ENCODE measurements at regions not wholly inside any gene's neighbourhood (a gene's known extent, or its start where the extent isn't known, plus 50 kb on each side); places are given as distances from the start of the nearest gene placed in this dataset.

- Histone ChIP-seq H4K20me1 (ENCODE audit: insufficient read depth, low read length) (no peaks in the 10 kb centered on the region), H3K27ac (ENCODE audit: low read length) (no peak overlapping the region)
Measured at GRCh38 chr2:191552066-191552465, 125.9 kb upstream of the NABP1 start.

GRCh38 chr2:191554240-191554639, 123.7 kb upstream of the NABP1 start:
- Histone ChIP-seq H3K27me3 (ENCODE audit: low read depth, low read length) (peaks cover 33% of the 10 kb centered on the region), H3K27ac (ENCODE audit: low read length) (no peak overlapping the region), H3K9me3 (ENCODE audit: insufficient read depth, low read length) (no peaks in the 10 kb centered on the region), H3K4me3 (ENCODE audit: low read length) (no peak overlapping the region), H3K36me3 (replicated peaks; ENCODE audit: low read depth, low read length) (no peaks in the 10 kb centered on the region), H2AFZ (ENCODE audit: low read depth, low read length) (0 out of 2 replicates have a peak overlapping the region, but pooled peaks have one; percentile 76), H3K79me2 (ENCODE audit: low read length) (no peaks in the 10 kb centered on the region), H3K4me2 (ENCODE audit: low read length) (peak overlapping the region; percentile 59; the same call in 1 of the 2 replicates), H3K9ac (ENCODE audit: low read length) (no peak overlapping the region), H3K4me1 (ENCODE audit: low read length) (peaks cover 5% of the 10 kb centered on the region; the same call in 1 of the 2 replicates), H4K20me1 (ENCODE audit: insufficient read depth, low read length) (no peaks in the 10 kb centered on the region)
- TF ChIP-seq CTCF (IDR thresholded peaks at IDR 0.05; ENCODE audit: low read depth, low read length) (0 out of 2 replicates have a peak, but pooled peaks have one; percentile 4), EZH2phosphoT487 (IDR thresholded peaks at IDR 0.05; ENCODE audit: low read depth) (no peak)

More at GRCh38 chr2:191552066-191552465, 125.9 kb upstream of the NABP1 start:
- Histone ChIP-seq H3K36me3 (replicated peaks; ENCODE audit: low read depth, low read length) (no peaks in the 10 kb centered on the region), H3K4me2 (ENCODE audit: low read length) (no peak overlapping the region), H2AFZ (ENCODE audit: low read depth, low read length) (no peak overlapping the region), H3K9ac (ENCODE audit: low read length) (no peak overlapping the region), H3K9me3 (ENCODE audit: insufficient read depth, low read length) (no peaks in the 10 kb centered on the region), H3K4me1 (ENCODE audit: low read length) (peaks cover 5% of the 10 kb centered on the region; the same call in 1 of the 2 replicates), H3K27me3 (ENCODE audit: low read depth, low read length) (peaks cover 33% of the 10 kb centered on the region), H3K4me3 (ENCODE audit: low read length) (no peak overlapping the region), H3K79me2 (ENCODE audit: low read length) (no peaks in the 10 kb centered on the region)
- TF ChIP-seq CTCF (IDR thresholded peaks at IDR 0.05; ENCODE audit: low read depth, low read length) (no peak), EZH2phosphoT487 (IDR thresholded peaks at IDR 0.05; ENCODE audit: low read depth) (no peak)

GRCh38 chr2:191555092-191555742, 122.7 kb upstream of the NABP1 start:
- peaks cover 5% of the 10 kb centered on the region; the same call in 1 of the 2 replicates for H3K4me1 ChIP-seq (ENCODE audit: low read length)
- H4K20me1 ChIP-seq (ENCODE audit: insufficient read depth, low read length), result no peaks in the 10 kb centered on the region
- TF ChIP-seq CTCF (IDR thresholded peaks at IDR 0.05; ENCODE audit: low read depth, low read length) (peak; percentile 79), EZH2phosphoT487 (IDR thresholded peaks at IDR 0.05; ENCODE audit: low read depth) (no peak)
- H3K79me2 ChIP-seq (ENCODE audit: low read length), result no peaks in the 10 kb centered on the region
- peak overlapping the region; percentile 76 for H2AFZ ChIP-seq (ENCODE audit: low read depth, low read length)
- no peaks in the 10 kb centered on the region for H3K36me3 ChIP-seq (replicated peaks; ENCODE audit: low read depth, low read length)
- peak overlapping the region; percentile 59 for H3K4me2 ChIP-seq (ENCODE audit: low read length)
- H3K27ac ChIP-seq (ENCODE audit: low read length), result no peak overlapping the region
- H3K27me3 ChIP-seq (ENCODE audit: low read depth, low read length), result peaks cover 33% of the 10 kb centered on the region
- H3K9me3 ChIP-seq (ENCODE audit: insufficient read depth, low read length), result no peaks in the 10 kb centered on the region
- H3K9ac ChIP-seq (ENCODE audit: low read length), result peak overlapping the region; percentile 27; the same call in 1 of the 2 replicates
- H3K4me3 ChIP-seq (ENCODE audit: low read length), result peak overlapping the region; percentile 60

GRCh38 chr2:191556463-191556862, 121.5 kb upstream of the NABP1 start:
- no peak overlapping the region for H3K9ac ChIP-seq (ENCODE audit: low read length)
- peaks cover 5% of the 10 kb centered on the region; the same call in 1 of the 2 replicates for H3K4me1 ChIP-seq (ENCODE audit: low read length)
- no peaks in the 10 kb centered on the region for H3K36me3 ChIP-seq (replicated peaks; ENCODE audit: low read depth, low read length)
- H3K27me3 ChIP-seq (ENCODE audit: low read depth, low read length), result peaks cover 27% of the 10 kb centered on the region
- H3K27ac ChIP-seq (ENCODE audit: low read length), result no peak overlapping the region
- H2AFZ ChIP-seq (ENCODE audit: low read depth, low read length), result no peak overlapping the region
- H4K20me1 ChIP-seq (ENCODE audit: insufficient read depth, low read length), result no peaks in the 10 kb centered on the region
- no peak for TF ChIP-seq EZH2phosphoT487 (IDR thresholded peaks at IDR 0.05; ENCODE audit: low read depth)
- TF ChIP-seq CTCF (IDR thresholded peaks at IDR 0.05; ENCODE audit: low read depth, low read length), result no peak
- no peaks in the 10 kb centered on the region for H3K79me2 ChIP-seq (ENCODE audit: low read length)
- H3K9me3 ChIP-seq (ENCODE audit: insufficient read depth, low read length), result no peaks in the 10 kb centered on the region
- no peak overlapping the region for H3K4me2 ChIP-seq (ENCODE audit: low read length)
- no peak overlapping the region for H3K4me3 ChIP-seq (ENCODE audit: low read length)

All from OCI-LY3 (cell line).